HG03442 (cell line): ENCODE measurements at regions not wholly inside any gene's neighbourhood (a gene's known extent, or its start where the extent isn't known, plus 50 kb on each side); places are given as distances from the start of the nearest gene placed in this dataset.
"Not testable (repeated sequence)": the region's sequence is repeated elsewhere in the genome, so short reads cannot be mapped to it uniquely, and the experiment has no call there.

Experiments used
- ATAC-seq: cut with Tn5 transposase; IDR thresholded peaks from one replicate; pipeline ENCODE4 v1.9.1; 2021; ENCODE audit warnings: mild to moderate bottlenecking, moderate library complexity; ENCODE audit not compliant: unreplicated experiment

DNA sequence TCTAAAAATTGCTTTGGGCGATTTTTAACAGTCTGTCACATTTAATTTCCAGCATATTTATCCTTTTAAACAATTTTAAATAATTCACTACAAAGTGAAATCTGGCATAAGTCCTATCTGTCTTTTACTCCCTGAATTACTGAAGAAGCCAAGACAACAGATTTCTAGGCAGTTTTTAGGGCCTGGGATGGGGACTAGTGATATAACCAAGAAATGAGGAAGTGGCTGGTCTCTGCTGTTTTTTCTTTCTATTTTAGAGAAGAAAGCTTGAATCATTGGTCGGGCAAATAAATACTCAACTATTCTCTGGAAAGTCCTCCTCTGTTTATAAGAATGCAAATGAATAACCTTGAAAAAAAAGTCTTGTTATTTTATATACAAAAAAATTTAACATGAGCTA is 79.7 kb upstream of the SSBP2 start:
- ATAC-seq, result no peak

DNA sequence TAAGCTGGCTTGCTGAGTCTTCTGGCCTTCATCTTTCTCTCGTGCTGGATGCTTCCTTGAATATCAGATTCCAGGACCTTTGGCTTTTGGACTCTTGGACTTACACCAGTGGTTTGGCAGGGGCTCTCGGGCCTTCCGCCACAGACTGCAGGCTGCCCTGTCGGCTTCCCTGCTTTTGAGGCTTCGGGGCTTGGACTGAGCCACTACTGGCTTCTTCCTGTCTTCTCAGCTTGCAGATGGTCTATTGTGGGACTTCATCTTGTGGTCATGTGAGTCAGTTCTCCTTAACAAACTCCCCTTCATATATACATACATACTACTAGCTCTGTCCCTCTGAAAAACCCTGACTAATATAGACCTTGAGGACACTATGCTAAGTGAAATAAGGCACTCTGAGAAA is 78.3 kb upstream of the SSBP2 start:
- ATAC-seq, result no peak

DNA sequence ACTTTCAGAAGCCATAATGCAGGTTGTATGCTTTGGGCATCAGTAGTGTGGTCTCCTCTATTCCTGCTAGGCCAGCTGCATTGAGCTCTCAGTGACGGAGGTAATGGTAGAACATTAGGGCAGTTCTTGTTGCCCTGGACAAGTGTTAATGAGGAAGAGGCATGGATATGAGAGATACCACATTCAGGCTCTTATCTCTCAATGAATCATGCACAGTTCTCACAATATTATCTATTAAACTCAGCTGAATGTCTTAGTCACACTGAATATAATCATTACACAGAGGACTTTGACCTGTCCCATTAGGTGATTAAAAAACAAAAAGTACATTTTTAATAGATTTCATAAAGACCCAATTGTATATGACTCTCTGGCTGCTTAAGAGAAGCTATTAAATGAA is 76.6 kb upstream of the SSBP2 start:
- no peak for ATAC-seq

DNA sequence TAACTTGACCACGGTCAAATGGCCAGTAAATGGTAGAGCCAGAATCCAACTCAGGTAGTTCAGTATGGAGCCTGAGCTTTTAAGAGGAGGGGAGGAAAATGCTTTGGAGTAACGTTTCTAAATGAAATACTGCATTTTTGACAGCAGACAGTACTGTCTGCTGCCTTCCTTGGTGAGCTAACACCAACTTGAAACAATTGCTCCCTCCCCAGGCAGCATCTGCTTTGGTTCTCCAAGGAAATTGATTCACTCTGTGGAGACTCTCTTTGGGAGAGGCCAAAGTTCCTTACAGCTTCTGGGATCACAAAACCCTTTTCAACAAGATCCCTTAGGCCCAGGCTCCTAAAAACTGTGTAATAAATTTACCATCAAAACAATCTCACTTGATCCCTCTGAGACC is 75.2 kb upstream of the SSBP2 start:
- no peak for ATAC-seq

DNA sequence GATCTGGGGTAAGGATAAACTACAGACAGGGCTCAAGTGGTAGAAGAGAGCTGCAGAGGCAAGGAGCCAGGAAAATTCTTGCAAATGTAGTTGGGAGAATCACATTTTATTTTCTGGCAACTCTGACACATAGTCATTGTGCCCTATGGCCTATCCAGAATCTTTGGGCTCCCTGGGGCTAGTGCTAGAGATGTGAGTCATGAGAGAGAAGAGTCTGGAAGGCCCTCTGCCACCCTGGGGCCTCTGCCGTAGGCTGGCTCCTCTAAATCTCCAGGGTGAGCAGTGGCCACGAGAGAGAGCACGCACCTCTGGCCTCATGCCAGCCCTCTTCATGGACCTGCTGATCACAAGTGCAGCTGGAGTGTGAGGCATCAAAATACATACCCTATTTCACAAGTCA is 74.3 kb upstream of the SSBP2 start:
- no peak for ATAC-seq

DNA sequence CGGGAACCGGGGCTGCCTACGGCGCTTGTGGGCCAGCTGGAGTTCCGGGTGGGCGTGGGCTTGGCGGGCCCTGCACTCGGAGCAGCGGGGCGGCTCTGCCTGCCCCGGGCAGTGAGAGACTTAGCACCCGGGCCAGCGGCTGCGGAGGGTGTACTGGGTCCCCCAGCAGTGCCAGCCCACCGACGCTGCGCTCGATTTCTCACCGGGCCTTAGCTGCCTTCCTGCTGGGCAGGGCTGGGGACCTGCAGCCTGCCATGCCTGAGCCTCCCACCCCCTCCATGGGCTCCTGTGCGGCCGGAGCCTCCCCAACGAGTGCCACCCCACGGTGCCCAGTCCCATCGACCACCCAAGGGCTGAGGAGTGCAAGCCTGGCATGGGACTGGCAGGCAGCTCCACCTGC is 72.8 kb upstream of the SSBP2 start:
- ATAC-seq, result not testable (repeated sequence)

DNA sequence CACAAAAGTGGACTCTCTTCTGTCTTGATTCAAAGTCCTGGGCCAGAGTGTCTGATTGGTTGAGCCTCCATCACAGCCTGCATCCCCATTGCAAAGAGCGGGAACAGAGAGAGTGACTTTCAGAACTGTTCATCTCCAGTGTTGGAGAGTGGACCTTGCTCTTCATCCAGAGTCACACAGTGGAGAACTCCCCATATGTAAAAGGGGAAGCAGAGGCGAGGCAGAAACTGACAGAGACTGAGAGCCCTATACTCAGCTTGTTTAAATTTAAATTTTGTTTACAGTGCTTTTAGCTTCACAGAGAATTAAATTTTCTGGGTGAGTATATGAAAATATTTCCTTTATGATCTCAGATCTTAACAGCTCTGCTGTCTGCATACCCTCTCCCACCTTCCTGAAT is 70.0 kb upstream of the SSBP2 start:
- ATAC-seq, result no peak

DNA sequence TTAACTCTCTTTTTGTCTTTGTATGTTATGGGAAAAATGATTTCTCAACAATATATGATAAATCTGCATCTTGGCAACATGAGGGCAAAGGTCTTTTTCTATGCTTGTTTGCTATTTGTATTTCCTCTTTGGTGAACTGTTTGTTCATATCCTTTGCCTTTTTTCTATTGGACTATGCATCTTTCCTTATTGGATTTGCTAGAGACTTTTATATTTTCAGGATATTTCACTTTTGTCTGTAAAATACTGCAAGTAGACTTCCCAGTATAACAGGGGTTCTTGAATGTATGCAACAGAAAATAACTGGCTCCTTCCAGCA is 69.4 kb upstream of the SSBP2 start:
- ATAC-seq, result no peak

DNA sequence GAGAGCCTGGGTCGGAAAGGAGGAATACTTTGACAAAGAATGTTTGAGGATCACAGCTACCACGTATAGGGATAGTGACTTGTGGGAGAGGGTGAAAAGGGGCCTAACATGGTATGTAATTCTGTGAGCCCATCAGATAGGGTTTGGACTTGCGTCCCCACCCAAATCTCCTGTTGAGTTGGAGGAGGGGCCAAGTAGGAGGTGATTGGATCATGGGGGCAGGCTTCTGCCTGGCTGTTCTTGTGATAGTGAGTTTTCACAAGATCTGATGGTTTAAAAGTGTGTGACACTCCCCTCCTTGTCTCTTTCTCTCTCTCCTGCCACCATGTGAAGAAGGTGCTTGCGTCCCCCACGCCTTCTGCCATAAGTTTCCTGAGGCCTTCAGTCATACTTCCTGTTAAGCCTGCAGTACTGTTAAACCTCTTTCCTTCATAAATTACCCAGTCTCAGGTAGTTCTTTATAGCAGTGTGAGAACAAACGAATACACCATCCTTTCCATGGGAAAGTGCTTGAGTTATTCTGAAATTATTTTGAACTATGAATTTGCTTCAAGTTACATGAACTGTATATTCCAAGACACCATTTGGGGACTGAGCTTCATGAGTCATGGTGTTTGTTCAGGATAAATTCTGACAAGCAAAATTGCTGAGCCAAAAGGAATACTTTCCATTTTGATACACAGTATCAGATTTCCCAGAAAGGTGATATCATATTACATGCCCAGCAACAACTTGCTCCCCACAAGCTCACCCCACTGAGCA is 68.8 kb upstream of the SSBP2 start:
- no peak for ATAC-seq

DNA sequence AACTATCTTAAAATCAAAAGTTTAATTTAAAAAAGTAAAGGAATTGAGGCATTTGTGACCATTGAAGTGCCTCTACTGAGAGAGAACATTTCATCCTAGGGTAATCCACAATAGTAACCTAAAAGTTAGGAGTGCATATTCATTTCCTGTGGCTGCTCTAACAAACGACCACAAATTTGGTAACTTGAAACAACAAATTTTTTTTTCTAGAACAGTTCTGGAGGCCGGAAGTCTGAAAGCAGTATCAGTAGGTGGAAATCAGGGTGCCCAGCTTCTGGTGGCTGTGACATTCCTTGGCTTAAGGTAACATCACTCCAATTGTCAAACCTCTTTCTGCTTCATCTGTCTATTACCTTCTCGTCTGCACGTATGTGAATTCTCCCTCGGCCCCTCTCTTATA is 67.1 kb upstream of the SSBP2 start:
- ATAC-seq, result no peak

DNA sequence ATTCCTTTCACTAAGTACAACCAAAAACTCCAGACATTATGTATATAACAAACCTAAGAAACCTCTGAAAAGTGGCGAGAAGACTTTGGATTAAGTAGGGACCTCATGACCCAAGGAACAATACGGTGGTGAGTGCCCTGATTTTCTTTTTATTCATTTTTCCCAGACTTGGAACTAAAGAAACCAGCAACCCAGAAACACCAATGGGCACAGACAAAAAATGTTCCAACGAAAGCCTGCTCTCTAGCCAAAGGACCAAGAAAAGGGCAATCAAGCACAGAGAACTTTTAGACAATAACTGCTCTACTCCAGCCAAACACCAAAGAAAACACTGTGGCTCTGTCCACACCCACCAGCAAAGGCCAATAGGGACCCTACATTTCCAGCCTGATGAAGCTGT is 66.2 kb upstream of the SSBP2 start:
- no peak for ATAC-seq

DNA sequence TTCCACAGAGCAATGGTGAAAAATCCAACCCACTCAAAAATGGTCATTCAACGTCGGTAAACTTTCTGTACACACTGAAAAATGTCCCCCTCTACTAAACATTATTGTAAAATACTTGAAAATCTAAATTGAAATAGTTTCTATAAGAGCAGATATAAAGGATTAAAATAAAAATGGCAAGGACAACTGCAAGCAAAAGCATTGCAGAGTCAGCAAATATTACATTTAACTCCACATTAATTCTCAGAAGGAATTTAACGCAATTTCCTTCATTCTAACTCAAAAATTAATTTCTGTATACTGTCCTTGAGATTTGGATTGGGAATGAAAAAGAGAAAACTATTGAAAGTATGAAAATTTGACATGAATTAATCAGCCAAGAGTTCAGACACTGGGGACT is 64.4 kb upstream of the SSBP2 start:
- no peak for ATAC-seq

DNA sequence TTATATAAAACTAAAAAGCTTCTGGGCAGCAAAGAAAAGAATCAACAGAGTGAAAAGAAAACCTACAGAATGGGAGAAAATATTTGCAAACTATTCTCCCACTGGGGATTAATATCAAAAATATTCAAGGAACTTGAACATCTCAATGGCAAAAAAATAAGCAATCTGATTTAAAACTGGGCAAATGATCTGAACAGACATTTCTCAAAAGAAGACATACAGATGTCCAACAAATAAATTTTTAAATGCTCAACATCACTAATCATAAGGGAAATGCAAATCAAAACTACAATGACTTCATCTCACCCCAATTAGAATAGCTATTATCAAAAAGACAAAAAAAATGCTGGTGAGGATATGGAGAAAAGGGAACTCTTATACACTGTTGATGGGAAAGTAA is 57.2 kb upstream of the SSBP2 start:
- ATAC-seq, result no peak

DNA sequence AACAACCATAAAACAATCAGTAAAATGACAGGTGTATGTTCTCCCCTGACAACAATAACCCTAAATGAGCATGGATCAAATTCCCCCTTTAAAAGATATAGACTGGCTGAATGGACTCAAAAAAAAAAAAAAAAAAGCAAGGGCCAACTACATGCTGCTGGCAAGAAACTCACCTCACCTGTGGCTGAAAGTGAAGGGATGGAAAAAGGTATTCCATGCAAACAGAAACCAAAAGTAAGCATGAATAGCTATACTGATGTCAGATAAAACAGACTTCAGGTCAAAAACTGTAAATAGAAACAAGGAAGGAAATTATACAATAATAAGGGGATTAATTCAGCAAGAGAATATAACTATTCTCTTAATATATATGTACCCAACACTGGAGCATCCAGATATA is 54.2 kb upstream of the SSBP2 start:
- ATAC-seq, result no peak

DNA sequence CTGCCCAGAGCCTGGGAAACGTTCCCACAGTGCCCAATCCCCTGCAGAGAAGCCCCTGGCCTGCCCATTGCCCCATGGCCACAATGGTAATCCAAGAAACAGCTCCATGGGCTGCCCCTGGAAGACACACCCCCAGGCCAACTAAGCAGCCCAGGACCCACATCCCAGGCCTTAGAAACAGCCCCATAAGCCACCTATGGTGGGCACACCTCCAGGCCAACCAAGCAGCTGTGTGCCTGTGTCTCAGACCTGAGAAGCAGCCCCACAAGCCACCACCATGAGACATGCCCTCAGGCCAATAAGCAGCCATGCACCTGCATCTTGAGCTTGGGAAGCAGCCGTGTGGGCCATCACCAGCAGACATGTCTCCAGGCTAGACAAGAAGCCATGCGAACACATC is 52.9 kb upstream of the SSBP2 start:
- ATAC-seq, result no peak

DNA sequence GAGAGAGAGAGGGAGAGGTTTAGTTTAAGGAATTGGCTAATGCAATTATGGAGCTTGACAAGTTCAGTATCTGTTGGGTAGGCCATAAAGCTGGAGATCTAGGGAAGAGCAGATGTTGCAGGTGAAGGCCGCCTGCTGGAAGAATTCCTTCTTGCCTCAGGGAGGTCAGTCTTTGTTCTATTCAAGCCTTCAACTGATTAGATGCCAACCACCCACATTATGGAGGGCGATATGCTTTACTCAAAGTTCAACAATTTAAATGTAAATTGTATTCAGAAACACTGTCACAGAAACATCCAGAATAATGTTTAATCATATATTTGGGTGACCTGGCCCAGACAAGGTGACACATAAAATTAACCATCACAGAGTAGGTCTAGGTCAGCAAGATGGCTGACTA is 51.7 kb upstream of the SSBP2 start:
- no peak for ATAC-seq

DNA sequence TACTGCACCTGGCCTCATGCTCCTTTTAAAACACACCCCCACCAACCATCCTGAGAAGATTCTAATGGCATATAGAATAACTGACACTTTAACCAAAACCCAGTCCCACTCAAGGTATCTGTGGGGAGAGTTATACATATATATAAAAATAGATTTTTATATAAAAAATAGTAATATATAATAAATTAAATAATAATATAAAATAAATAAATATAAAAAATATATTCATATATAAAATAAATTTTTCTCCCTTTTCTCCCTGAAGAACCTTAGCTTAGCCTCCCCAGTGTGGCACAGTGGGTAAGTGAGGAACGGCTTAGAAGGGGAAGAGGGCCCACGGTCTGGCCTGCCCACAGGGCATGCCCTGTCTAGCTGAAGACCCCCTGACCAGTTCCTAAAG is 51.1 kb upstream of the SSBP2 start:
- ATAC-seq, result no peak

DNA sequence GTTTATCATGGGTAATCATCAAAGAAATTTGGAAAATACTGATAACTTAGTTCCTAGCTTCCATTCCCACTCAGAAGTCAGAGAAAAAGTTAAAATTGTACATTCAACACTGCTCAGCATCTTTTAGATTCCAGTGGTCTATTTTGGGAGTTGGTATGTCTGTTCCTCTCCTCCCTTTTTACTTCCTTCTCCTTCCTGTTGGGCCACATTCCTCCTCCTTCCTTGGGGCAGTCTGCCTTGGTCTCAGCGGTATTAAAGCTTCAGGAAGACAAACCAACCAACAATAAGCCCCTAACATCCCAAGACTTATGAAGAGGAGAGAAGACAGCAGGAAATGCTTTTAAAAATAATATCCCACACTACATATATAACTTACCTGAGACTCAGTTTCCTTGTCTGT is 49.9 kb upstream of the SSBP2 start:
- no peak for ATAC-seq
